ENCODE measurements at regions not wholly inside any gene's neighbourhood (a gene's known extent, or its start where the extent isn't known, plus 50 kb on each side); places are given as distances from the start of the nearest gene placed in this dataset.
A peak's percentile ranks its signal among the peaks of the same experiment; 100 is the strongest.

DNA sequence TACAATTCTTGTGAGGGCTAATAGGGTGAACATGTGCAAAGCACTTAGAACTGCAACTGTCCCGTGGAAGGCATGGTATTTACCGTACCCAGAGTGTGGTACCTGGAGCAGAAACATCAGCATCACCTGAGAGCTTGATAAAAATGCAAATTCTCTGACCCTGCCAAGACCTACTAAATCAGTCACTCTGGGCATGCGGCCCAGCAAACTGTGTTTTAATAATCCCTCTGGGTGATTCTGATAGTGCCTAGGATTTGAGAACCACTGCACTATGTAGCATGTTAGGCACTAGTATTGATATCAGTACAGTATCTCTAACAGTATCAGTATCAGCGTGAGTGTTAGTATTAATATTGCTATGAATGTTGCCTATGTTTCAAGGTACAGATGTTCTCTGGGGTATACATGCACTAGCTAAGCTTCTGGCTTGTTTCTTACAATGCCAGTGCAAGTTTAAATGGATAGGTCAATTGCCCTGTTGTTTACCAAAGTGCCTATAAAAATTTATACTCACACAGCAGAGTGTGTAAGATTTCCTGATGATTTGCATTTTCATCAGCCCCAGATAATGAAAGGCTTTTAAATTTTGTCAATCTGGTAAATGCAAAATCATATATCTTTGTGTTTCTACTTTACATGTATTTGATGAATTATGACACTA, 354.0 kb downstream of the HS3ST1 start:
- H3K27ac ChIP-seq = no peak overlapping the region
- H3K4me3 ChIP-seq = no peak overlapping the region
- no peak for DNase-seq
- peaks cover 0 to 14% (median 0%) of the 10 kb centered on the region in 3 donors for H3K4me1 ChIP-seq
- 65 to 75% methylated on average over 4 of the region's 4 CpGs for WGBS, 2 donors
- no peak for TF ChIP-seq POLR2A (IDR thresholded peaks at IDR 0.05)
- no peaks in the 10 kb centered on the region for H3K27me3 ChIP-seq
- H3K9me3 ChIP-seq = no peaks in the 10 kb centered on the region
- H3K36me3 ChIP-seq = no peaks in the 10 kb centered on the region
- intact Hi-C loops (cut with DNase I) = no loop called here

DNA sequence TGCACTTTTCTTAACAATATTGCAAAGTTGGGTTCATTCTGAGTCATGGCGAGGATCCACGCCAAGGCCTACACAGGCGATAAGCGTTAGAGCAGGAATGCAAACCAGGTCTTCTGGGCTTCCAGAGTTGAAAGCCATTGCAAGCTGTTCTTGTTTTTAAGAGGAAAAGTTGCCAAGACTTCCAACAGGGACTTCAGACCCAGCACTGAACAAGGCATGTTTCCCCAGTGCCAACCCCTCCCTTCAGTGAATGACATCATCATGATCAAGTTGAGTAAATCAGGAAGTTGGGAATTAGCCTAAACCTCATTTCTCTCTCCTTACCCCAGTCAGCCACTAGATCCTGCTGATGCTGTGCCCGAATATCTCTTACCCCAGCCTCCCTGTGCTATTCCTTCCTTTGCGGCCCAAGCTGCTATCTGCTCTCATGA, 355.1 kb downstream of the HS3ST1 start:
- intact Hi-C loops (cut with DNase I) = no loop called here
- H3K27me3 ChIP-seq = no peaks in the 10 kb centered on the region
- no peaks in the 10 kb centered on the region for H3K36me3 ChIP-seq
- TF ChIP-seq, protein P1, sequence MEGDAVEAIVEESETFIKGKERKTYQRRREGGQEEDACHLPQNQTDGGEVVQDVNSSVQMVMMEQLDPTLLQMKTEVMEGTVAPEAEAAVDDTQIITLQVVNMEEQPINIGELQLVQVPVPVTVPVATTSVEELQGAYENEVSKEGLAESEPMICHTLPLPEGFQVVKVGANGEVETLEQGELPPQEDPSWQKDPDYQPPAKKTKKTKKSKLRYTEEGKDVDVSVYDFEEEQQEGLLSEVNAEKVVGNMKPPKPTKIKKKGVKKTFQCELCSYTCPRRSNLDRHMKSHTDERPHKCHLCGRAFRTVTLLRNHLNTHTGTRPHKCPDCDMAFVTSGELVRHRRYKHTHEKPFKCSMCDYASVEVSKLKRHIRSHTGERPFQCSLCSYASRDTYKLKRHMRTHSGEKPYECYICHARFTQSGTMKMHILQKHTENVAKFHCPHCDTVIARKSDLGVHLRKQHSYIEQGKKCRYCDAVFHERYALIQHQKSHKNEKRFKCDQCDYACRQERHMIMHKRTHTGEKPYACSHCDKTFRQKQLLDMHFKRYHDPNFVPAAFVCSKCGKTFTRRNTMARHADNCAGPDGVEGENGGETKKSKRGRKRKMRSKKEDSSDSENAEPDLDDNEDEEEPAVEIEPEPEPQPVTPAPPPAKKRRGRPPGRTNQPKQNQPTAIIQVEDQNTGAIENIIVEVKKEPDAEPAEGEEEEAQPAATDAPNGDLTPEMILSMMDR (IDR thresholded peaks at IDR 0.05) = peak in 1 of 6 experiments; percentile 12
- TF ChIP-seq POLR2A (IDR thresholded peaks at IDR 0.05) = no peak
- H3K9me3 ChIP-seq = no peaks in the 10 kb centered on the region
- peaks cover 0 to 6% (median 0%) of the 10 kb centered on the region in 3 donors for H3K4me1 ChIP-seq
- H3K27ac ChIP-seq = no peak overlapping the region
- H3K4me3 ChIP-seq = no peak overlapping the region
- 50 to 73% methylated on average over 6 of the region's 6 CpGs for WGBS, 2 donors
- no peak for DNase-seq

DNA sequence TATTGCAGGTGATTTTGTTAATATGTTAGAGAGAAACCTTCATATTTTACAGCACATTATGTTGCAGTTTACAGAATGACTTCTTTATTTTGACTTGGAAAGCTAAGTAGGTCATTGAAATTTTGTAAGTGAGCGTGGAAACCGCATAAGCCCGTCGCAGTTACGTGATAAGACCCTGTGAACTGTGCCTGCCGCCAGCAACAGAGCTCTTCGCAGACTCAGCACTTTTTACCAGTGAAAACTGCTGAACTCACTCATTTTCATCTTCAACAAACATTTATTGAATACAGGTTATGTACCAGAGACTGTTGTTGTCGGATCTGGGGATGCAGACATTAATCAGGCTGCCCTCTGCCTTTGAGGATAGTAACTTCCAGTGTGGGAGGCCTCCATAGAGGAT, 355.7 kb downstream of the HS3ST1 start:
- DNase-seq = no peak
- 77 to 93% methylated on average over 8 of the region's 8 CpGs for WGBS, 2 donors
- H3K9me3 ChIP-seq = no peaks in the 10 kb centered on the region
- H3K4me3 ChIP-seq = no peak overlapping the region
- no peaks in the 10 kb centered on the region for H3K36me3 ChIP-seq
- intact Hi-C loops (cut with DNase I) = no loop called here
- TF ChIP-seq, protein P1 (IDR thresholded peaks at IDR 0.05) = no peak
- TF ChIP-seq POLR2A (IDR thresholded peaks at IDR 0.05) = no peak
- H3K27me3 ChIP-seq = no peaks in the 10 kb centered on the region
- H3K27ac ChIP-seq = no peak overlapping the region
- H3K4me1 ChIP-seq = peaks cover 0 to 6% (median 0%) of the 10 kb centered on the region in 3 donors

DNA sequence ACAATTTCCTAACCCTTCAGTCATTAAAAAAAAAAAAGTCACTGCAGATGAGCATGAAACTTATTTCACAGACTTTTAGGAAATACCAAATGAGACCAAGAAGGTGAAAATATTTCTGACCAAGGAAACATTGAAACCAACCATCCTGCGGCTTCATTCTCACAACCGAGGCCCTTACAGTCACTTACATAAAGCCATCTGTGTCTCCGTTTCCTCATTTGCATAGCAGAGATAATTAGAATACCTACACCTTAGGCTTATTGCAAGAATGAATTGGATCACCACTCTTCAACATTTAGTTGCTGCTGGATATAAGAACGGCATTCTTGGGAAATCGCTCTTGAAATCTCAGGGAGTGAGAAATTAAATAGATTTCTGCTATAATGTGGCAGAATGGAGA, 356.2 kb downstream of the HS3ST1 start:
- Histone ChIP-seq H3K27me3 (no peaks in the 10 kb centered on the region), H3K27ac (no peak overlapping the region), H3K36me3 (no peaks in the 10 kb centered on the region), H3K4me3 (no peak overlapping the region), H3K4me1 (peaks cover 0 to 6% (median 0%) of the 10 kb centered on the region in 3 donors), H3K9me3 (no peaks in the 10 kb centered on the region)
- TF ChIP-seq POLR2A (IDR thresholded peaks at IDR 0.05) = no peak
- TF ChIP-seq, protein P1 (IDR thresholded peaks at IDR 0.05) = no peak
- intact Hi-C loops (cut with DNase I) = no loop called here
- 89 to 91% methylated on average over 5 of the region's 5 CpGs for WGBS, 2 donors
- no peak for DNase-seq

DNA sequence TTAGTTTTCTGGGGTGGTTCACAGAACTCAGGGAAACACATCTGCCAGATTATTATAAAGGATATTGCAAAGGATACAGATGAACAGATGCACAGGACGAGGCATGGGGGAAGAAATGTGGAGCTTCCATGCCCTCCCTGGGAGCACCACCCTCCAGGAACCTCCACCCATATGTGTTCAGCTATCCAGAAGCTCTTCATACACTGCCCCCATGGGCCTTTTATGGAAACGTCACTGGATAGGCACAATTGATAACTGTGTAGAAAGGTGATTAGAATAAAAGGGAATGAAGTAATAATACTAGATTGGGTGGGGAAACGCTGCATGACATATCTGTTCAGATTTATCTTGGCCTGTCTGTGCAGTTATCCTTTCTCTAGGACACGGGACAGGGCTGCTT, 357.9 kb downstream of the HS3ST1 start:
- intact Hi-C loops (cut with DNase I) = no loop called here
- Histone ChIP-seq H3K9me3 (no peaks in the 10 kb centered on the region), H3K27me3 (no peaks in the 10 kb centered on the region), H3K4me1 (peaks cover 0 to 6% (median 0%) of the 10 kb centered on the region in 3 donors), H3K4me3 (no peak overlapping the region), H3K27ac (no peak overlapping the region), H3K36me3 (no peaks in the 10 kb centered on the region)
- 52 to 86% methylated on average over 4 of the region's 4 CpGs for WGBS, 2 donors
- no peak for TF ChIP-seq POLR2A (IDR thresholded peaks at IDR 0.05)
- TF ChIP-seq, protein P1 (IDR thresholded peaks at IDR 0.05) = no peak
- no peak for DNase-seq
